ENCODE measurements at regions not wholly inside any gene's neighbourhood (a gene's known extent, or its start where the extent isn't known, plus 50 kb on each side); places are given as distances from the start of the nearest gene placed in this dataset.

DNA sequence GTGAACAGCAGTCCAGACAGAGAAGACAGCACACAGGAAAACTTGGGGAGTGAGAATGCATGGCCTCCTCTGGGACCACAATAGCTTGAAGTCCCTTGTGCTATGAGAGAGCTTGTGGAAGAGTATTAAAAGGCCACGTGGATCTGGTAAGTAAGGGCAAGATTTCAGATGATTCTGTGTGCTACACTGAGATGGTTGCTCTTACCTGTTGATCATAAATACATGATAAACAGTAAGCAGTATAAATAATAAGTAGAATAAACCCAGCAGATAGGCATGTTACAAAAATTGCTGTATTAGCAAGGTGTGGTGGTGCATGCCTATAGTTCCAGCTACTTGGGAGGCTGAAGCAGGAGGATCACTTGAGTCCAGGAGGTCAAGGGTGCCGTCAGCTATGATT is 150.4 kb upstream of the ZC3H11B start:
- TF ChIP-seq SUZ12 (IDR thresholded peaks at IDR 0.05) (no peak), FOXM1 (IDR thresholded peaks at IDR 0.05; ENCODE audit: borderline replicate concordance) (no peak), ELF4 (IDR thresholded peaks at IDR 0.05) (no peak), HDGF (IDR thresholded peaks at IDR 0.05; ENCODE audit: borderline replicate concordance) (no peak), CTBP1 (IDR thresholded peaks at IDR 0.05; ENCODE audit: borderline replicate concordance) (no peak), ZNF384 (IDR thresholded peaks at IDR 0.05) (no peak), SP1 (IDR thresholded peaks at IDR 0.05) (no peak), BHLHE40 (IDR thresholded peaks at IDR 0.05; ENCODE audit: borderline replicate concordance) (no peak), TARDBP (IDR thresholded peaks at IDR 0.05) (no peak)
- ChIA-PET POLR2A (no interaction called here), CTCF (no interaction called here)
- no peak for DNase-seq (ENCODE audit: extremely low spot score)

- CTCF ChIA-PET: no interaction called here
- POLR2A ChIA-PET: no interaction called here
- DNase-seq (ENCODE audit: extremely low spot score): no peak
- no peak for TF ChIP-seq ELF4 (IDR thresholded peaks at IDR 0.05)
- TF ChIP-seq LEF1 (IDR thresholded peaks at IDR 0.05; ENCODE audit: borderline replicate concordance): no peak
- TF ChIP-seq ARNT (IDR thresholded peaks at IDR 0.05): no peak
- TF ChIP-seq SP1 (IDR thresholded peaks at IDR 0.05): no peak
- no peak for TF ChIP-seq FOXK2 (IDR thresholded peaks at IDR 0.05)
- no peak for TF ChIP-seq FOXM1 (IDR thresholded peaks at IDR 0.05; ENCODE audit: borderline replicate concordance)
- TF ChIP-seq BHLHE40 (IDR thresholded peaks at IDR 0.05; ENCODE audit: borderline replicate concordance): no peak
- TF ChIP-seq HDGF (IDR thresholded peaks at IDR 0.05; ENCODE audit: borderline replicate concordance): no peak
- TF ChIP-seq NFRKB (IDR thresholded peaks at IDR 0.05): no peak
- TF ChIP-seq PKNOX1 (IDR thresholded peaks at IDR 0.05): no peak
Observed at GRCh38 chr1:219761208-219761860, 148.4 kb upstream of the ZC3H11B start.

DNA sequence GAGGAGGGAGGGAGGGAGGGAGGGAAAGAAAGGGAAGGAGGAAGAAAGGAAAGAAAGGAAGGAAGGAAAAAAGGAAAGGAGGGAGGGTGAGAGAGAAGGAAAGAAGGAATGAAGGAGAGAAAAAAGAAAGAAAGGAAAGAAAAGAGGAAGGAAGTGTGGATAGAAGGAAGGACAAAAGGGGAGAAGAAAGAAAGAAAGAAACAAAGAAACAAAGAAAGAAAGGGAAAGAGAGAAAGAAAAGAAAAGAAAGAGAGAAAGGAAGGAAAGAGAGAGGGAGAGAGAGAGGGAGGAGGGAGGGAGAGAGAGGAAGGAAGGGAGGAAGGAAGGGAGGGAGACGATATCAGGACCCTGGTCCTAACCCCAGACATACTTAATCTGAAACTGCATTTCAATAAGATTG is 146.2 kb upstream of the ZC3H11B start:
- CTCF ChIA-PET: no interaction called here
- no peak for TF ChIP-seq ARNT (IDR thresholded peaks at IDR 0.05)
- POLR2A ChIA-PET: no interaction called here
- no peak for DNase-seq (ENCODE audit: extremely low spot score)

- POLR2A ChIA-PET: no interaction called here
- no peak for DNase-seq (ENCODE audit: extremely low spot score)
- TF ChIP-seq SUZ12 (IDR thresholded peaks at IDR 0.05): no peak
- TF ChIP-seq FOXM1 (IDR thresholded peaks at IDR 0.05; ENCODE audit: borderline replicate concordance): no peak
- TF ChIP-seq NFRKB (IDR thresholded peaks at IDR 0.05): no peak
- TF ChIP-seq L3MBTL2 (conservative IDR thresholded peaks at IDR 0.05): no peak
- no peak for TF ChIP-seq FOXA1 (IDR thresholded peaks at IDR 0.05)
- TF ChIP-seq FOXK2 (IDR thresholded peaks at IDR 0.05): no peak
- TF ChIP-seq ELF4 (IDR thresholded peaks at IDR 0.05): no peak
- TF ChIP-seq ARNT (IDR thresholded peaks at IDR 0.05): no peak
- CTCF ChIA-PET: no interaction called here
Observed at GRCh38 chr1:219757890-219758289, 145.0 kb upstream of the ZC3H11B start.

DNA sequence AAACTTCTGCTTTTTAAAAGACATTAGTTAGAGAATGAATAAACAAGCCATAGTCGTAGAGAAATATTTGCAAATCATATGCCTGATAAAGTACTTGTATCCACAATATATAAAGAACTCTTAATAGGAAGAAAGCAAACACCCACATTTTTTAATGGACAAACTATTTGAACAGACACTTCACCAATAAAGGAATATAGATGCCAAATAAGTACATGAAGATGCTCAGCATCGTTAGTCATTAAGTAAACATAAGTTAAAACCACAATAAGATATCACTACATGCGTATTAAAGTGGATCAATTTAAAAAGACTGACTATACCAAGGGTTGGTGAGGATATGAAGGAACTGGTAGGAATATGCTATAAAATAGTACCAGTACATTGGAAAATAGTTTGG is 142.3 kb upstream of the ZC3H11B start:
- CTCF ChIA-PET: no interaction called here
- no peak for DNase-seq (ENCODE audit: extremely low spot score)
- POLR2A ChIA-PET: no interaction called here
- TF ChIP-seq TARDBP (IDR thresholded peaks at IDR 0.05): no peak
- no peak for TF ChIP-seq FOXK2 (IDR thresholded peaks at IDR 0.05)

DNA sequence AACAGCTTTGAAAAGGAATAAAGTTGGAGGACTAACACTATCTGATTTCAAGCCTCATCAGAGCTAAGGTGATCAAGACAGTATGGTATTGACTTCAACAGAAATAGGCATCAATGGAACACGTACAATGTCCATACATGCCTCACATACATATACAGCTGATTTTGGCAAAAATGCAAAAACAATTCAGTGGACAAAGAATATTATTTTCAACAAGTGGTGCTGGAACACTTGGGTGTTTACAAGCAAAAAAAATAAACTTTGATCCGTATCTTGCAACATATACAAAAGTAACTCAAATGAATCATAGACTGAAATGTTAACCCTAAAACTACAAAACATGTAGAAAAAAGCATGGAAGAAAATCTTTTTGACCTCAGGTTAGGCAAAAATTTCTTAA is 141.9 kb upstream of the ZC3H11B start:
- TF ChIP-seq CTBP1 (IDR thresholded peaks at IDR 0.05; ENCODE audit: borderline replicate concordance): no peak
- no peak for TF ChIP-seq L3MBTL2 (conservative IDR thresholded peaks at IDR 0.05)
- TF ChIP-seq ARNT (IDR thresholded peaks at IDR 0.05): no peak
- TF ChIP-seq BHLHE40 (IDR thresholded peaks at IDR 0.05; ENCODE audit: borderline replicate concordance): no peak
- no peak for TF ChIP-seq PKNOX1 (IDR thresholded peaks at IDR 0.05)
- no peak for TF ChIP-seq ELF4 (IDR thresholded peaks at IDR 0.05)
- no peak for TF ChIP-seq FOXK2 (IDR thresholded peaks at IDR 0.05)
- TF ChIP-seq HDGF (IDR thresholded peaks at IDR 0.05; ENCODE audit: borderline replicate concordance): no peak
- TF ChIP-seq SP1 (IDR thresholded peaks at IDR 0.05): no peak
- TF ChIP-seq SUZ12 (IDR thresholded peaks at IDR 0.05): no peak
- no peak for TF ChIP-seq LEF1 (IDR thresholded peaks at IDR 0.05; ENCODE audit: borderline replicate concordance)
- no peak for TF ChIP-seq NFRKB (IDR thresholded peaks at IDR 0.05)
- POLR2A ChIA-PET: no interaction called here
- CTCF ChIA-PET: interaction anchor here (1.1 kb wide), 1 partner anchor 30 kb away, joined by 3 read pairs; no protein-coding TSS in a partner anchor
- DNase-seq (ENCODE audit: extremely low spot score): no peak

- no peak for DNase-seq (ENCODE audit: extremely low spot score)
- CTCF ChIA-PET: interaction anchor here (0.5 to 1.1 kb wide), 2 partner anchors 20 to 29 kb away, joined by 3 read pairs; no protein-coding TSS in a partner anchor
- TF ChIP-seq FOXK2 (IDR thresholded peaks at IDR 0.05): no peak
- peak; percentile 34 for TF ChIP-seq PKNOX1 (IDR thresholded peaks at IDR 0.05)
- TF ChIP-seq BHLHE40 (IDR thresholded peaks at IDR 0.05; ENCODE audit: borderline replicate concordance): no peak
- TF ChIP-seq HDGF (IDR thresholded peaks at IDR 0.05; ENCODE audit: borderline replicate concordance): no peak
- POLR2A ChIA-PET: no interaction called here
Observed at GRCh38 chr1:219753914-219754313, 141.0 kb upstream of the ZC3H11B start.

Measured in HEK293T (cell line).